Hepatocyte (in vitro differentiated cells): ENCODE measurements at regions not wholly inside any gene's neighbourhood (a gene's known extent, or its start where the extent isn't known, plus 50 kb on each side); places are given as distances from the start of the nearest gene placed in this dataset.

Source experiments
- DNase-seq: peaks from one replicate; pipeline ENCODE4 v3.0.0-alpha.2; 2016; ENCODE audit warnings: low spot score
- H2AFZ ChIP-seq: fragments of 200-600 bp; sonication (generic); 2 replicates; pipeline ENCODE4 v1.6.0; 2016; ENCODE audit warnings: antibody characterized with exemption, mild to moderate bottlenecking
- H3K27ac ChIP-seq: fragments of 200-600 bp; sonication (generic); 2 replicates; pipeline ENCODE4 v1.5.1; 2016; ENCODE audit warnings: mild to moderate bottlenecking
- H3K27me3 ChIP-seq: fragments of 200-600 bp; sonication (generic); 2 replicates; pipeline ENCODE4 v1.6.1; 2016
- H3K36me3 ChIP-seq: fragments of 200-600 bp; sonication (generic); replicated peaks from 2 replicates; pipeline ENCODE4 v1.5.1; 2016; ENCODE audit warnings: low read depth; ENCODE audit not compliant: insufficient read depth
- H3K4me1 ChIP-seq: fragments of 200-600 bp; sonication (generic); 2 replicates; pipeline ENCODE4 v1.5.1; 2016; ENCODE audit warnings: mild to moderate bottlenecking, moderate library complexity; ENCODE audit not compliant: insufficient read depth
- H3K4me2 ChIP-seq: fragments of 200-600 bp; sonication (generic); 2 replicates; pipeline ENCODE4 v1.6.0; 2016
- H3K4me3 ChIP-seq: fragments of 200-600 bp; sonication (generic); 2 replicates; pipeline ENCODE4 v1.5.1; 2016; ENCODE audit warnings: mild to moderate bottlenecking
- H3K79me2 ChIP-seq: fragments of 200-600 bp; sonication (generic); 2 replicates; pipeline ENCODE4 v1.6.0; 2017; ENCODE audit warnings: mild to moderate bottlenecking
- H3K9me2 ChIP-seq: fragments of 200-600 bp; sonication (generic); replicated peaks from 2 replicates; pipeline ENCODE4 v1.6.0; 2017; ENCODE audit warnings: mild to moderate bottlenecking; ENCODE audit not compliant: insufficient read depth
- H3K9me3 ChIP-seq: fragments of 200-600 bp; sonication (generic); 2 replicates; pipeline ENCODE4 v1.5.1; 2016; ENCODE audit warnings: low read depth, mild to moderate bottlenecking
- H4K20me1 ChIP-seq: fragments of 200-600 bp; sonication (generic); 2 replicates; pipeline ENCODE4 v1.6.0; 2016; ENCODE audit warnings: mild to moderate bottlenecking; ENCODE audit not compliant: insufficient read depth, poor library complexity, severe bottlenecking
- EZH2 ChIP-seq: fragments of 200-600 bp; sonication (generic); IDR thresholded peaks from 2 replicates; pipeline ENCODE4 v1.6.1; 2016; ENCODE audit warnings: antibody characterized with exemption, mild to moderate bottlenecking, borderline replicate concordance
- EZH2phosphoT487 ChIP-seq: fragments of 200-600 bp; sonication (generic); IDR thresholded peaks from one replicate; pipeline ENCODE4 v1.6.1; 2018; ENCODE audit warnings: antibody characterized with exemption, mild to moderate bottlenecking, low read depth, moderate library complexity; ENCODE audit not compliant: unreplicated experiment, severe bottlenecking
- WGBS: methylation state at CpG from one replicate; pipeline ENCODE4 v1.1.6; 2016; ENCODE audit warnings: low lambda C conversion rate; ENCODE audit errors: missing lambda C conversion rate; 5-methylcytosine and 5-hydroxymethylcytosine counted together
- TF ChIP-seq, protein P1 (sequence below): fragments of 200-600 bp; sonication (generic); IDR thresholded peaks from 2 replicates; pipeline ENCODE4 v1.5.1; 2016; ENCODE audit warnings: antibody characterized with exemption, mild to moderate bottlenecking; ENCODE audit not compliant: poor library complexity

DNA sequence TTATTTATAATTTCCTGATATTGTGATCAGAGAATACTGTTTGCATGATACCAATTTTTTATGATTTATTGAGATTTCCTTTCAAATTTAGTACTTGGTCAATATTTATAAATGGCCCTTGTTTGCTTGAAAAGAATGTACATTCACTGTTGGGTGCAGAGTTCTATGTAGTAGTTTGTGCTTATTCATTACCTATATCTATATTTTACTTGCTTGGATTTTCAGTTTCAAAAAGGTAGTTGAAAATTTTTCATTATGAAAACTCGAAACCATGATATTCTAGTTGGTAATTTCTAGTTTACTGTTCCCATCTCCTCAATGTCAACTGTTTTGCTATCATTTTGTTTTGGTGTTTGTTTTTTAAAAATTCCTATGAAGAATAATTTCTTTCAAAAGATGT lies 155.7 kb downstream of the AASDHPPT start:
- Histone ChIP-seq H3K27ac (no peak overlapping the region), H3K9me2 (no peaks in the 10 kb centered on the region), H4K20me1 (no peaks in the 10 kb centered on the region), H3K9me3 (no peaks in the 10 kb centered on the region), H3K36me3 (no peaks in the 10 kb centered on the region), H3K79me2 (no peaks in the 10 kb centered on the region), H3K4me3 (no peak overlapping the region), H3K27me3 (no peaks in the 10 kb centered on the region), H2AFZ (no peak overlapping the region), H3K4me2 (no peak overlapping the region), H3K4me1 (peaks cover 9% of the 10 kb centered on the region)
- DNase-seq: no peak
- TF ChIP-seq, protein P1, sequence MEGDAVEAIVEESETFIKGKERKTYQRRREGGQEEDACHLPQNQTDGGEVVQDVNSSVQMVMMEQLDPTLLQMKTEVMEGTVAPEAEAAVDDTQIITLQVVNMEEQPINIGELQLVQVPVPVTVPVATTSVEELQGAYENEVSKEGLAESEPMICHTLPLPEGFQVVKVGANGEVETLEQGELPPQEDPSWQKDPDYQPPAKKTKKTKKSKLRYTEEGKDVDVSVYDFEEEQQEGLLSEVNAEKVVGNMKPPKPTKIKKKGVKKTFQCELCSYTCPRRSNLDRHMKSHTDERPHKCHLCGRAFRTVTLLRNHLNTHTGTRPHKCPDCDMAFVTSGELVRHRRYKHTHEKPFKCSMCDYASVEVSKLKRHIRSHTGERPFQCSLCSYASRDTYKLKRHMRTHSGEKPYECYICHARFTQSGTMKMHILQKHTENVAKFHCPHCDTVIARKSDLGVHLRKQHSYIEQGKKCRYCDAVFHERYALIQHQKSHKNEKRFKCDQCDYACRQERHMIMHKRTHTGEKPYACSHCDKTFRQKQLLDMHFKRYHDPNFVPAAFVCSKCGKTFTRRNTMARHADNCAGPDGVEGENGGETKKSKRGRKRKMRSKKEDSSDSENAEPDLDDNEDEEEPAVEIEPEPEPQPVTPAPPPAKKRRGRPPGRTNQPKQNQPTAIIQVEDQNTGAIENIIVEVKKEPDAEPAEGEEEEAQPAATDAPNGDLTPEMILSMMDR: no peak
- no peak for TF ChIP-seq EZH2
- no peak for TF ChIP-seq EZH2phosphoT487
- 91% methylated on average over 1 of the region's 1 CpG for WGBS

DNA sequence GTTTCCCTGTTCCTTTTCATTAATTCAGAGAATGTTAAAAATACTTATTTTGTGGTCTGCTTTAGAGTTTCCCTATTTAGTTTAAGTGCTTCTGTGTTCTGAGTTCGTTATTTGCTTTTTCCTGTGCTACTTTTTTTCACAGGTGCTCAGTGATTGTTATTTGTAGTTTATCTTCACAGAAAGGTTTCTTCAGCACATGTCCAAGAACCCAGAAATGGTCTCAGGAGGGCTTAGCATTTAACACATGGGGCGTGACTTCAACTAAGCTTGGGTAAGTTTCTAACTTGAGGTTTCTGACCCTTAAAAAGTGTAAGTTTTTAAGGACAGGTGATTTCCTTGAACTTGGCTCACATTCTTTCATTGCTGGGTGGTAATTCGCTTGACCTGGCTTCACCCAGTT lies 157.3 kb downstream of the AASDHPPT start:
- no peak overlapping the region for H3K4me3 ChIP-seq
- no peaks in the 10 kb centered on the region for H4K20me1 ChIP-seq
- H3K36me3 ChIP-seq: no peaks in the 10 kb centered on the region
- peaks cover 3% of the 10 kb centered on the region for H3K4me1 ChIP-seq
- WGBS: 79% methylated on average over 3 of the region's 3 CpGs
- H3K79me2 ChIP-seq: no peaks in the 10 kb centered on the region
- no peak for TF ChIP-seq EZH2
- TF ChIP-seq EZH2phosphoT487: no peak
- TF ChIP-seq, protein P1: no peak
- H3K9me2 ChIP-seq: no peaks in the 10 kb centered on the region
- no peak overlapping the region for H2AFZ ChIP-seq
- H3K27me3 ChIP-seq: no peaks in the 10 kb centered on the region
- DNase-seq: no peak
- no peak overlapping the region for H3K27ac ChIP-seq
- H3K9me3 ChIP-seq: no peaks in the 10 kb centered on the region
- H3K4me2 ChIP-seq: no peak overlapping the region

DNA sequence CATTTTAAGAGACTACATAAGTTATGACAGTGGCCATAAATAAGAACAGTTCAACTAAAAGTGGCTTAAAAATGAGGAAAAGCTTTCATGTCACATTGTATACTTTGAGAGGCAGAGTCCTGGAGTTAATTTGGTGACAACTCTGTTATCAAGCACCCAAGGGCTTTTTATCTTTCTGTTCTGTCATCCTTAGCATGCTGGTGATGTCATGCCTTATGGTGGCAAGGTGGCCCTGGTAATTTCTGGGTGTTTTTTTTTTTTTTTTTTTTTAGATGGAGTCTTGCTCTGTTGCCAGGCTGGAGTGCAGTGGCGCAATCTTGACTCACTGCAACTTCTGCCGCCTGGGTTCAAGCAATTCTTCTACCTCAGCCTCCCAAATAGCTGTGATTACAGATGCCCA lies 158.8 kb downstream of the AASDHPPT start:
- Histone ChIP-seq H3K79me2 (no peaks in the 10 kb centered on the region), H3K27ac (no peak overlapping the region), H3K4me2 (no peak overlapping the region), H3K4me3 (no peak overlapping the region), H3K4me1 (no peaks in the 10 kb centered on the region), H3K27me3 (no peaks in the 10 kb centered on the region), H3K9me2 (no peaks in the 10 kb centered on the region), H3K9me3 (no peaks in the 10 kb centered on the region), H4K20me1 (no peaks in the 10 kb centered on the region), H3K36me3 (no peaks in the 10 kb centered on the region), H2AFZ (no peak overlapping the region)
- 100% methylated on average over 2 of the region's 2 CpGs for WGBS
- TF ChIP-seq EZH2phosphoT487: no peak
- TF ChIP-seq EZH2: no peak
- TF ChIP-seq, protein P1: no peak
- DNase-seq: no peak

DNA sequence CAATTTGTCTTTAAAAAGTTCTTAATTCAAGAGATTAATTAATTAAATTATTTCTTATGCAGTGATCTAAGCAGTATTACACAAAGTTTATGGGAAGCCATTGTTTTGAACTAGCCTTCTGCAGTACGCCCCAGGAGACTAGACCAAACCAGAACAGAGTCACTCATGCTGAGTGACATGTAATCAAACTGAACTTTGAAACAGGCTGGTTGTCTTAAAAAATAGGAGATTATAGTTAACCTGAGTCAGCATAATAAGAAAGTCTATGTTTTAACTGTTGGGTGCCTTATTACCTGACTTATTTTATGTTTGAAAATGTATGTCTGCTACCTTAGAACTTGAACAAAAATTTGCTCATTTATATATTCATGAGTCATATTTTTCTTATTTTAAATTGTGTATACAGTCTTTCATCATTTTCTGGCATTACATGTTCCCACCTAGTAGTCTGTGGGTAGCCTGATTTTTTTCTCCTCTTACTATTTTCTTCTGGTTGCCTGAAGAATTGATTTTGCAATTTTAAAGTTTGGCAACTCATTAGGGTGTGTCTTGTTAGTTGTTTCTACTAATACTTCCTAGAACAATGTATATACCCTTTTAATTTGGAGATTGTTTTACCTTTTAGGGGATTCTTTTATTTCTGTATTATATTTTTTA lies 161.4 kb downstream of the AASDHPPT start:
- peak overlapping the region; percentile 22 for H3K27ac ChIP-seq
- no peak overlapping the region for H3K4me3 ChIP-seq
- no peaks in the 10 kb centered on the region for H3K27me3 ChIP-seq
- no peaks in the 10 kb centered on the region for H3K36me3 ChIP-seq
- WGBS: 55% methylated on average over 1 of the region's 1 CpG
- no peaks in the 10 kb centered on the region for H3K79me2 ChIP-seq
- no peaks in the 10 kb centered on the region for H3K9me2 ChIP-seq
- no peak overlapping the region for H3K4me2 ChIP-seq
- no peak overlapping the region for H2AFZ ChIP-seq
- DNase-seq: peak; percentile 33
- H3K4me1 ChIP-seq: no peaks in the 10 kb centered on the region
- no peaks in the 10 kb centered on the region for H3K9me3 ChIP-seq
- no peaks in the 10 kb centered on the region for H4K20me1 ChIP-seq
- no peak for TF ChIP-seq EZH2
- TF ChIP-seq, protein P1: no peak
- no peak for TF ChIP-seq EZH2phosphoT487
